ENCODE measurements at regions not wholly inside any gene's neighbourhood (a gene's known extent, or its start where the extent isn't known, plus 50 kb on each side); places are given as distances from the start of the nearest gene placed in this dataset.

- Histone ChIP-seq H3K4me1 (ENCODE audit: insufficient read depth, low read length) (peaks cover 5% of the 10 kb centered on the region; the same call in 1 of the 2 replicates), H2AK5ac (ENCODE audit: insufficient read length, low read length) (no peak overlapping the region), H3K79me1 (ENCODE audit: insufficient read depth, low read depth, low read length, poor library complexity, severe bottlenecking) (no peaks in the 10 kb centered on the region), H3K18ac (ENCODE audit: insufficient read length, low read depth, low read length) (no peak overlapping the region), H2BK5ac (ENCODE audit: insufficient read length, low read length) (no peak overlapping the region), H2BK15ac (ENCODE audit: low read depth, low read length) (no peak overlapping the region), H4K91ac (ENCODE audit: insufficient read length, low read depth, low read length) (no peak overlapping the region), H2AFZ (ENCODE audit: low read length) (no peak overlapping the region), H3T11ph (ENCODE audit: low read length) (no peak overlapping the region), H3K79me2 (ENCODE audit: insufficient read depth, low read length) (no peaks in the 10 kb centered on the region), H4K20me1 (ENCODE audit: control insufficient read depth, insufficient read depth, insufficient read length) (no peaks in the 10 kb centered on the region), H3K27me3 (ENCODE audit: insufficient read depth, low read length) (no peaks in the 10 kb centered on the region), H3K23me2 (ENCODE audit: insufficient read length, low read depth, low read length, poor library complexity, severe bottlenecking) (no peaks in the 10 kb centered on the region), H3K56ac (ENCODE audit: insufficient read length, low read depth, low read length) (no peak overlapping the region), H3K4ac (ENCODE audit: low read depth, low read length) (no peak overlapping the region), H3K9me3 (ENCODE audit: control insufficient read depth, low read depth, low read length) (no peaks in the 10 kb centered on the region), H3K4me2 (ENCODE audit: insufficient read depth, insufficient read length, low read length) (no peak overlapping the region), H2BK12ac (ENCODE audit: insufficient read length, low read depth, low read length) (no peak overlapping the region), H3K9ac (ENCODE audit: extremely low read depth, insufficient read length, low read length) (no peak overlapping the region), H3K23ac (ENCODE audit: insufficient read length, low read depth, low read length) (no peak overlapping the region), H3K27ac (ENCODE audit: insufficient read length, low read depth, low read length) (no peak overlapping the region), H4K8ac (replicated peaks; ENCODE audit: insufficient read length, low read depth, low read length) (no peak overlapping the region), H2BK120ac (ENCODE audit: low read depth, low read length, poor library complexity, severe bottlenecking) (no peak overlapping the region), H3K14ac (ENCODE audit: insufficient read depth, low read length) (no peak overlapping the region; the same call in 1 of the 2 replicates), H4K5ac (ENCODE audit: insufficient read length, low read depth, low read length) (no peak overlapping the region), H2BK20ac (ENCODE audit: low read depth, low read length, poor library complexity, severe bottlenecking) (no peak overlapping the region)
- H3K4me3 Mint-ChIP-seq = no peak overlapping the region
- H3K9me3 Mint-ChIP-seq = peaks cover 59 to 74% of the 10 kb centered on the region in 2 experiments
- peaks cover 5% of the 10 kb centered on the region for H3K27me3 Mint-ChIP-seq (ENCODE audit: low read depth)
- H3K4me1 Mint-ChIP-seq = peaks cover 12 to 17% of the 10 kb centered on the region in 2 experiments
- no CpG with 5 or more reads among the region's 4 CpGs for WGBS (ENCODE audit: extremely low coverage, insufficient read length, low lambda C conversion rate)
- TF ChIP-seq CTCF (conservative IDR thresholded peaks at IDR 0.05) = no peak
- H3K36me3 Mint-ChIP-seq (ENCODE audit: insufficient read depth in 1 of 3, low read depth in 3 of 3) = peaks cover 62 to 85% (median 62%) of the 10 kb centered on the region in 3 experiments
- no peak overlapping the region for H3K27ac Mint-ChIP-seq
- DNase-seq = no peak
Measured at GRCh38 chr7:50872437-50872836, 89.7 kb upstream of the GRB10 start.

All from H9 (cell line).